ENCODE measurements at regions not wholly inside any gene's neighbourhood (a gene's known extent, or its start where the extent isn't known, plus 50 kb on each side); places are given as distances from the start of the nearest gene placed in this dataset.

GRCh38 chr10:60450291-60450690, 60.6 kb upstream of the ANK3 start:
- Histone ChIP-seq H3K27ac (ENCODE audit: low read depth, low read length, poor library complexity, severe bottlenecking) (no peak overlapping the region), H3K36me3 (ENCODE audit: insufficient read depth, low read length, poor library complexity, severe bottlenecking) (no peaks in the 10 kb centered on the region), H3K27me3 (replicated peaks; ENCODE audit: insufficient read depth, low read depth, low read length, poor library complexity) (no peaks in the 10 kb centered on the region), H3K4me1 (ENCODE audit: insufficient read depth, low read length, poor library complexity, severe bottlenecking) (peaks cover 22% of the 10 kb centered on the region), H3K9me3 (ENCODE audit: low read depth, low read length, poor library complexity, severe bottlenecking) (no peaks in the 10 kb centered on the region), H3K4me3 (ENCODE audit: low read depth, low read length, poor library complexity, severe bottlenecking) (no peak overlapping the region)
- intact Hi-C loops (cut with micrococcal nuclease; ENCODE audit: unreplicated experiment): no loop called here
- no peak for DNase-seq (ENCODE audit: low spot score)
- no peak for TF ChIP-seq EZH2 (IDR thresholded peaks at IDR 0.05; ENCODE audit: borderline replicate concordance, low read depth, low read length, poor library complexity, severe bottlenecking)
- no peak for TF ChIP-seq CTCF (conservative IDR thresholded peaks at IDR 0.05; ENCODE audit: low read depth, low read length)
- BruUV-seq (replicated peaks): no TSS peak
- CTCF ChIA-PET: no interaction called here
- POLR2A ChIA-PET (ENCODE audit: low non-redundant PET): no interaction called here

GRCh38 chr10:60448246-60448645, 58.6 kb upstream of the ANK3 start:
- POLR2A ChIA-PET (ENCODE audit: low non-redundant PET): no interaction called here
- H3K27ac ChIP-seq (ENCODE audit: low read depth, low read length, poor library complexity, severe bottlenecking): no peak overlapping the region
- peaks cover 25% of the 10 kb centered on the region for H3K4me1 ChIP-seq (ENCODE audit: insufficient read depth, low read length, poor library complexity, severe bottlenecking)
- no peaks in the 10 kb centered on the region for H3K27me3 ChIP-seq (replicated peaks; ENCODE audit: insufficient read depth, low read depth, low read length, poor library complexity)
- no peaks in the 10 kb centered on the region for H3K36me3 ChIP-seq (ENCODE audit: insufficient read depth, low read length, poor library complexity, severe bottlenecking)
- DNase-seq (ENCODE audit: low spot score): no peak
- TF ChIP-seq EZH2 (IDR thresholded peaks at IDR 0.05; ENCODE audit: borderline replicate concordance, low read depth, low read length, poor library complexity, severe bottlenecking): no peak
- no peak for TF ChIP-seq CTCF (conservative IDR thresholded peaks at IDR 0.05; ENCODE audit: low read depth, low read length)
- intact Hi-C loops (cut with micrococcal nuclease; ENCODE audit: unreplicated experiment): loop anchor here (5.0 kb wide), 1 partner anchor 94 kb away; no protein-coding TSS in a partner anchor
- BruUV-seq (replicated peaks): no TSS peak
- H3K4me3 ChIP-seq (ENCODE audit: low read depth, low read length, poor library complexity, severe bottlenecking): no peak overlapping the region
- H3K9me3 ChIP-seq (ENCODE audit: low read depth, low read length, poor library complexity, severe bottlenecking): no peaks in the 10 kb centered on the region
- CTCF ChIA-PET: no interaction called here

GRCh38 chr10:60446851-60447250, 57.2 kb upstream of the ANK3 start:
- POLR2A ChIA-PET (ENCODE audit: low non-redundant PET): no interaction called here
- Histone ChIP-seq H3K9me3 (ENCODE audit: low read depth, low read length, poor library complexity, severe bottlenecking) (no peaks in the 10 kb centered on the region), H3K27ac (ENCODE audit: low read depth, low read length, poor library complexity, severe bottlenecking) (no peak overlapping the region), H3K27me3 (replicated peaks; ENCODE audit: insufficient read depth, low read depth, low read length, poor library complexity) (no peaks in the 10 kb centered on the region), H3K4me3 (ENCODE audit: low read depth, low read length, poor library complexity, severe bottlenecking) (no peak overlapping the region), H3K4me1 (ENCODE audit: insufficient read depth, low read length, poor library complexity, severe bottlenecking) (peaks cover 25% of the 10 kb centered on the region), H3K36me3 (ENCODE audit: insufficient read depth, low read length, poor library complexity, severe bottlenecking) (no peaks in the 10 kb centered on the region)
- peak; percentile 79 for DNase-seq (ENCODE audit: low spot score)
- TF ChIP-seq EZH2 (IDR thresholded peaks at IDR 0.05; ENCODE audit: borderline replicate concordance, low read depth, low read length, poor library complexity, severe bottlenecking) (no peak), CTCF (conservative IDR thresholded peaks at IDR 0.05; ENCODE audit: low read depth, low read length) (no peak)
- BruUV-seq (replicated peaks): no TSS peak
- intact Hi-C loops (cut with micrococcal nuclease; ENCODE audit: unreplicated experiment): loop anchor here (5.0 kb wide), 1 partner anchor 95 kb away; no protein-coding TSS in a partner anchor
- CTCF ChIA-PET: no interaction called here

All from A673 (cell line).